GM19452 (cell line): ENCODE measurements at regions not wholly inside any gene's neighbourhood (a gene's known extent, or its start where the extent isn't known, plus 50 kb on each side); places are given as distances from the start of the nearest gene placed in this dataset.
"Not testable (repeated sequence)": the region's sequence is repeated elsewhere in the genome, so short reads cannot be mapped to it uniquely, and the experiment has no call there.

ENCODE experiments used
- ATAC-seq: cut with Tn5 transposase; IDR thresholded peaks from one replicate; pipeline ENCODE4 v1.9.1; 2021; ENCODE audit not compliant: unreplicated experiment

DNA sequence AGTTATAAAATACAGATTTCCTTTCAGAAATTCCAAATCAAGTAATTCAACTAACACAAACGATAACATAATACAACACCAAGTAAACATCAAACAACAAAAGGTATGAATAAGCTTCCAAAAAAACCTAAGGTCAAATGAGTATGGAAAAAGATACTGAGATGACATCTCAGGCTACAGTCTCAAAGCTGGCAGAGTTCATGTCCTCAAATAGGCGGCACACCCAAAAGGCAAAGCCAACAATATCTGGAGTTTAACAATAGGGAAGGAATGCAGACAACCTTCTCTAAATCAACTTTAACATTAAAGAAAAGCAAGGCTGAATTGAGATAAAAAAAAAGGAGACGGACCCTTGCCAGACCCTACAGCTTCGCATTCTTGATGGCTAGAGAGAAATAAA lies 346.6 kb downstream of the RSL24D1 start:
- no peak for ATAC-seq

DNA sequence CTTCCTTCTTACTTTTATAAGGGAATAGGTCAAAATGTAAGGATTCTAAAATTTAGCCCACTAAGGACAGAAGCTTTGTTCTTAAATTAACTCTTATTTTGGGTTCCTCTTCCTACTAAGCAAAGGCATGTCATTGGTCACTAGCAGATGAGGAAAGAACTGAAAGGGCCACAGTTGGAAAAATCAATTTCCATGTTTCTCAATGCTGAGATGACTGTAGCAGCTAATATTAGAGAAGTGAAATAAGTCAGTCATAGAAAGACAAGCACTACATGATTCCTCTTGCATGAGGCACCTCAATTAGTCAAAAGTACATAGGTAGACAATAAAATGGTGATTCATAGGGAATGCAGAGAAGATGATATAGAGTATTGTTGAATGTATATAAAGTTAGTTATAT lies 353.7 kb downstream of the RSL24D1 start:
- no peak for ATAC-seq

GRCh38 chr15:54841701-54842305 lies 354.9 kb downstream of the RSL24D1 start:
- no peak for ATAC-seq

DNA sequence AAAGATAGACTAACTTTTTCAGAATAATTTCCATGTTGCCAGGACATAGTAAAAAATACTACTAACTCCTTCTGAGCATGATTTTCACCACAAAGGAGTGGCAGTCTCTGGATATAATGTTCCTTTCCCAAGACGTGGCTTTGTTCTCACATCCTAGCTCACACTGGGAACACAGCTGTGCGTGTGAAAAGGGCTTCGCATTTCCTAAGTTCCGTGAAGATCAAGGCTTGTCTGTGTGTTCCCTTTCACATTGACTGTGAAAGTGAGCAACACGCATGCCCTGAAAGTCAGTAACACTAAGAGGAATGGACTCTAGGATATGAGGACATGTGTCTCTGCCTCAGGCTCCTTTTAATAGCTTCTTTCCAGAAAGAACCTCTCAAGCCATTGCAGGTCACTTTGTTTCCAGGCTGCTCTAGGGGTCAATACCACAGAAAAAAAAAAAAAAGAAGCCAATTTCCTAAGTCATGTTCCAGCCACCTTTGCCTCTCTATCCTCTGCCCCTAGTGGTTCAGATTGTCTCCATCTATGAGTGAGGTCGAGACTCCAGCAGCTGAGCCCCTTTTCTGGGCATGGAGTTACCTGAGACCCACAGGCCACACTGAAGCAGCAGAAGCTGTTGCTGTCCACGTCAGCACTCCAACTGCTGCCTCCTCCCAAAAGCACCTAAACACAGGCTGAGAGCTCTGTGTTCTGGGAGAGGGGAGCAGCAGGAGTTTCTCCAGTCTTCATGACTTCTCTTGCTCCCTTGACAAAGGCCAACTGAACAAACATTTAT lies 355.9 kb downstream of the RSL24D1 start:
- no peak for ATAC-seq

DNA sequence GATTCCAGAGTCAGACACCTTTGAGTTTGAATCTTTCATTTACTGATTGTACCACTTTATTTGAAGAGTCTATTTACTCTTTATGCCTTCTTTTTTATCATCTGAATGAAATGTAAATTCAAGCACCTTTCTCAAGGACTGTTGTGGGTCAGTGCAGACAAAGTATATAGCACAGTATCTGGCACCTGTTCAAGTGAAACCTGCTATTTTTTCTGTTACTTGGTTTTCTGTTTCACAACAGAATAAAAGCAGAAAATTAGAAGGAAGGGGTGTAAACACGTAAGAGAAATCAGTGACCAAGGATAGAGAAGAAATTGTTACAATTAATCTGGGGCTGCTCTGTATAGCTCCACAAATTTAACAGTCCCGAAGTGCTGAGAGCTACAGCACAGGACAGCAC lies 357.4 kb downstream of the RSL24D1 start:
- ATAC-seq, result no peak

- ATAC-seq, result no peak
Measured at GRCh38 chr15:54836052-54836795, 360.5 kb downstream of the RSL24D1 start.

DNA sequence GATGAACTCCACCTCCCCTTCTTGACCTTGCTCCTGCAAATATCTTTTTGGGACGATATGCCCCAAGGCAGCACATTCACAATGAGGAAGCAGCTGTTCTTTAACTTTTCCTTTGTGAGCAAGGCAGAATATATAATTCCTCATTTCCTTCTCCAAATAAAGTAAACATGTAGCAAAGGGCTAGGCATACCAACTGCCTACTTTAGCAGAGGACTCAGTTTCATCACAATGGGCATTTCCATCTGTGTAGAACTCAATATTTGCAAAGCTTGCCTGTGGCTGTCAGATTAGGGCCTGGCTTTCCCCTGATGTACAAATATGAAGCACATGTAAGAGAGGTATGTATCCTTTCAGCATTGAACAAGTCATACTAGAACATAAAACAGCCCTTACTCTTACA lies 366.9 kb downstream of the RSL24D1 start:
- no peak for ATAC-seq

DNA sequence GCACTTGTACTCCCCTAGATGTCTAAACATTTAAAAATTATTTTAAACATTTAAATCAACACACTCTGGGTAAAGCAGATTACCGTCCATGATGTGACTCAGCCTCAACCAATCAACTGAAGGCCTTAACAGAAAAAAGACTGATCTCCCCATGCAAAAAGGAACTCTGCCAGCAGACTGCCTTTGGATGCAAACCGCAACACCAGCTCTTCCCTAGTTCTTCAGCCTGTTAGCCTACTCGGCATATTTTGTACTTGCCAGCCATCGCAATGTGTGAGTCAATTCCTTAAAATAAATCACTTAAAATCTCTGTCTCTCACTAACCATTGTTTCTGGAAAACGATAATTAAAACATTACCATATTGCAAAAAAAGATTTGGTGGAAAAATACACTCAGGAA lies 375.9 kb downstream of the RSL24D1 start:
- no peak for ATAC-seq

GRCh38 chr15:54820098-54820497 lies 376.6 kb downstream of the RSL24D1 start:
- ATAC-seq, result no peak

DNA sequence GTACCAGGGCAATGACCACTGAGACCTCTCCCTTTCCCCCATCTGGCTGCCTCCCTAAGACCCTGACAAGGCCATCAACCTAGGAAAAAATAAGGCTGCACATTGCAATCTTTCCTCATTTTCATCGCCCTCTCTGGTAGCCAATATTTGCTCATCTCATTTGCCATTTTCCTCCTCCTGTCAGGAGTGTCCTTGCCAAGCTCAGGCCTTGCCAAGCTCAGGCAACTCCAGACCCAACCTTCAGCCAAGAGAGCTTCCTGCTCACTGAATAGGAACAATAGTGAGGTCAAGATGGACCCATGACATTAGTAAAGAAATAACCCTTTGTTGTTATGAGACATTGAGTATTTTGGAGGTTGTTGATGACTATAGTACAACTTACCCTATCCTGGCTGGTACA lies 380.3 kb downstream of the RSL24D1 start:
- no peak for ATAC-seq

DNA sequence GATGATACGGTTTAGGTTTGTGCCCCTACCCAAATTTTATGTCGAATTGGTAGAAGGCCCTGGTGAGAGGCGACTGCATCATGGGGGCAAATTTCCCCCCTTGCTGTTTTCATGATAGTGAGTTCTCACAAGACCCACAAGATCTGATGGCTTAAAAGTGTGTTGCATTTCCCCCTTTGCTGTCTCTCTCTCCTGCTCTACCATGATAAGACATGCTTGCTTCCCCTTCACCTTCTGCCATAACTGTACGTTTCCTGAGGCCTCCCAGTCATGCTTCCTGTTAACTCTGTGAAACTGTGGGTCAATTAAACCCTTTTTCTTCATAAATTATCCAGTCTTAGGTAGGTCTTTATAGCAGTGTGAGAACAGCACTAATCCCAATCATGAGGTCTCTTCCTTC lies 381.2 kb downstream of the RSL24D1 start:
- no peak for ATAC-seq

DNA sequence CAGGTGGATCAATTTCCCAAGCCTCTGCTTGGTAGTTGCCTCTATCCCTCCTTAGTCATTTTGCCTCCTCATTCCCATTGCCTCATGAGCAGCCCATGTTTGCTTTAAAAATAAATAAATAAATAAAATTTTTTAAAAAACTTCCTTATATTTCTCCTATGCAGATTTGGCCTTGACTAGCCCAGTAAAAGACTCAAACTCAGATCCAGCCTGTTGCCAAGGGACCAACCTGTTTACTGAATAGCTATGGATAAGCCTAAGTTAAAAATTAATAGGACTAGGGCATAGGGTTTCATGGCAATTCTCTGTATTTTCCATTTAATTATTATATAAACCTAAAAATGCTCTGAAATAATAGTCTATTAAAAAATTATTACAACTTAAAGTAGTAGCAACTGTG lies 384.4 kb downstream of the RSL24D1 start:
- ATAC-seq, result no peak

GRCh38 chr15:54810496-54810895 lies 386.2 kb downstream of the RSL24D1 start:
- no peak for ATAC-seq

DNA sequence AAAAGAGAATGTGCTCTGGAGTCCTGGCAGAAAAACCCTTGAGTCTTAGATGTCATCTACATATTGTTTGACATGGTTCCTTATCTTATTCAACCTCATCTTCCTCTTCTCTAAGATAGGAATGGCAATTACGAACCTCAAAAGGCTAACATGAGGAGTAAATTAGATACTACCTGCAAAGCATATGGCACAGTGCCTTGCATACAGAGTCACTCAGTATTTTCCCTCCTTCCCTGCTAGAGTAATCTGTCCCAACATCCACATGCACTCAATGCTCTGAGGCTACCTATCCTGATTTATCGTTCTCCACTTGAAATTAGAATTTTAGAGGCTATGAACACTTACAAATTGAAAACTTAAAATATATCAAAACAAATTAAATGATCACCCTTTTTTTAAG lies 386.7 kb downstream of the RSL24D1 start:
- ATAC-seq, result no peak

GRCh38 chr15:54808321-54808720 lies 388.4 kb downstream of the RSL24D1 start:
- no peak for ATAC-seq

- no peak for ATAC-seq
Measured at GRCh38 chr15:54803987-54804386, 392.8 kb downstream of the RSL24D1 start.

GRCh38 chr15:54803134-54803808 lies 393.5 kb downstream of the RSL24D1 start:
- peak; percentile 70 for ATAC-seq

GRCh38 chr15:54792526-54792925 lies 404.2 kb downstream of the RSL24D1 start:
- ATAC-seq, result no peak

GRCh38 chr15:54790693-54791092 lies 406.0 kb downstream of the RSL24D1 start:
- no peak for ATAC-seq

GRCh38 chr15:54789376-54789775 lies 407.4 kb downstream of the RSL24D1 start:
- ATAC-seq, result no peak

DNA sequence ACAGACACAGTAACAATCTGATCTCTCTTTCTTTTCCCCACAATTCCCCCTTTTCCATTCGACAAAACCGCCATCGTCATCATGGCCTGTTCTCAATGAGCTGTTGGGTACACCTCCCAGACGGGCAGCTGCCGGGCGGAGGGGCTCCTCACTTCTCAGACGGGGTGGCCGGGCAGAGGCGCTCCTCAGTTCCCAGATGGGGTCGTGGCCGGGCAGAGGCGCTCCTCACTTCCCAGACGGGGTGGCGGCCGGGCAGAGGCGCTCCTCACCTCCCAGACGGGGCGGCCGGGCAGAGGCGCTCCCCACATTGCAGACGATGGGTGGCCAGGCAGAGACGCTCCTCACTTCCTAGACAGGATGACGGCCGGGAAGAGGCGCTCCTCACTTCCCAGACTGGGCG lies 415.5 kb downstream of the RSL24D1 start:
- ATAC-seq, result not testable (repeated sequence)

DNA sequence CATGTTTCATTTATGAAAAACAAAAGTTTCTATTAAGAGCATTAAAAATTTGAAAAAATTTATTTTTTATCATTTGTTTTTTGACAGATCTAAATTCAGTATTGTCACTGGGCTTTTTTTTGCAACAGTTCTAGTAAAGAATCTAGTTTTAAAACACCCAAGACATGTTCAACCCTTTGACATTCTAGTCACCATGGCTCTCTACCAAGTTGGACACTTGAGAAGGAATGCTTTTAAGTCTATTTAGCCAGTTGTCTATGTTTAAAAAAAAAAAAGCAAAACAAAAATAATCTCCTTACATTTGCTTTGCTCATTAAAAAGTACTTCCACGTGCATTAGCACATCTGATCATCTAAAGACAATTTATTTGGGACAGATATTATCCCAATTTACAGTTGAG lies 417.5 kb downstream of the RSL24D1 start:
- no peak for ATAC-seq
